ENCODE measurements at regions not wholly inside any gene's neighbourhood (a gene's known extent, or its start where the extent isn't known, plus 50 kb on each side); places are given as distances from the start of the nearest gene placed in this dataset.

- no peak for TF ChIP-seq CTCF (IDR thresholded peaks at IDR 0.05; ENCODE audit: extremely low read depth in 1 of 2, insufficient read depth in 1 of 2, low read depth in 1 of 2, low read length in 2 of 2)
- no peak for TF ChIP-seq POLR2AphosphoS5 (IDR thresholded peaks at IDR 0.05; ENCODE audit: insufficient read depth, low read depth, low read length)
These were observed 137.4 kb upstream of the PRMT8 start for GRCh38 chr12:3353621-3354020.
